GM19324 (cell line): ENCODE measurements at regions not wholly inside any gene's neighbourhood (a gene's known extent, or its start where the extent isn't known, plus 50 kb on each side); places are given as distances from the start of the nearest gene placed in this dataset.
"Not testable (repeated sequence)": the region's sequence is repeated elsewhere in the genome, so short reads cannot be mapped to it uniquely, and the experiment has no call there.

Experiments
- ATAC-seq: cut with Tn5 transposase; IDR thresholded peaks from one replicate; pipeline ENCODE4 v1.9.1; 2021; ENCODE audit warnings: mild to moderate bottlenecking, moderate library complexity; ENCODE audit not compliant: unreplicated experiment, low FRiP score

DNA sequence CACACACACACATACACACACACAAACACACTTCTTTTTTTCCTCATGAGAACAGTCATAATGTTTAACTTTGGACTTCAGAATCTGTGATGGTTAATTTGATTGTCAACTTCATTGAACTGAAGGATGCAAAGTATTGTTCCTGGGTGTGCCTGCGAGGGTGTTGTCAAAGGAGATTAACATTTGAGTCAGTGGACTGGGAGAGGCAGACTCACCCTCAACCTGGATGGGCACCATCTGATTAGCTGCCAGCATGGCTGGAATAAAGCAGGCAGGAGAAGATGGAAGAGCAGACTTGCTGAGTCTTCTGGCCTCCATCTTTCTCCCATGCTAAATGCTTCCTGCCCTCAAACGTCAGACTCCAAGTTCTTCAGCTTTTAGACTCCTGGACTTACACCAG lies 167.6 kb upstream of the CRBN start:
- ATAC-seq: not testable (repeated sequence)

DNA sequence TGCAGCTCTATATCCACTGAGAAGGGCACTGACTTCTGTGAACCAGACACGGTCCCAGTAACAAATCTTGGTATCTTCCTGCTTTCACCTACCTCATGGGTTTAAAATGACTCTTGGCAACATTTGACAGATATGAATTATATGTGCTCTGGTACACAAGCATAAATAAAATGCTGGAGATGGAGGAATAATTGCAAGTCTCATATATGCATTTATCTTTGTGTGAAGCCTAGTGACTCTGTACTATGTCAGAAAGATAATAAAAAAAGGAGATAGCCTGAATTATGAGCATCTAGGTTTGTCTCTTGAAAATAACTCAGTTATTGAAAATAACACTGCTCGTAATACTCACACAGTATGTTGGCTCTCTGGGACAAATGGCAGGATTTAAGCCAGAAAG lies 167.1 kb upstream of the CRBN start:
- no peak for ATAC-seq

DNA sequence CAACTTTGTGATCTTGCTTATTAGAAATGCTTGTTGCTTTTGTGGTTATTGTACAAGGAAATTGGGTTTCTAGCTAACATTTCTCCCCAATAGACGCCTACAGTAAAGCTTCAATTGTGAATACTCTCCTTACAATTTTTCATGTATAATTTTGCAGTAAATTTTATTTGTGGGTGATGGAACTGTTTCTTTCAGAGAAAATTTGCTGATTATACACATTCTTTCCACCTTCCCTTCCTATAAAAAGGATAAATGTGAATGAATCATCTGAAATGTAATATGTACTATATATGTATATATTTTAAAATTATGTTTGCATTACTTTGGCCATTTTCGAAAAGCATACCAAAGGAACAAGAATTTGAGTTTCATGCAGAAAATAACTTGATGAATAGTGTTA lies 162.7 kb upstream of the CRBN start:
- ATAC-seq: no peak

DNA sequence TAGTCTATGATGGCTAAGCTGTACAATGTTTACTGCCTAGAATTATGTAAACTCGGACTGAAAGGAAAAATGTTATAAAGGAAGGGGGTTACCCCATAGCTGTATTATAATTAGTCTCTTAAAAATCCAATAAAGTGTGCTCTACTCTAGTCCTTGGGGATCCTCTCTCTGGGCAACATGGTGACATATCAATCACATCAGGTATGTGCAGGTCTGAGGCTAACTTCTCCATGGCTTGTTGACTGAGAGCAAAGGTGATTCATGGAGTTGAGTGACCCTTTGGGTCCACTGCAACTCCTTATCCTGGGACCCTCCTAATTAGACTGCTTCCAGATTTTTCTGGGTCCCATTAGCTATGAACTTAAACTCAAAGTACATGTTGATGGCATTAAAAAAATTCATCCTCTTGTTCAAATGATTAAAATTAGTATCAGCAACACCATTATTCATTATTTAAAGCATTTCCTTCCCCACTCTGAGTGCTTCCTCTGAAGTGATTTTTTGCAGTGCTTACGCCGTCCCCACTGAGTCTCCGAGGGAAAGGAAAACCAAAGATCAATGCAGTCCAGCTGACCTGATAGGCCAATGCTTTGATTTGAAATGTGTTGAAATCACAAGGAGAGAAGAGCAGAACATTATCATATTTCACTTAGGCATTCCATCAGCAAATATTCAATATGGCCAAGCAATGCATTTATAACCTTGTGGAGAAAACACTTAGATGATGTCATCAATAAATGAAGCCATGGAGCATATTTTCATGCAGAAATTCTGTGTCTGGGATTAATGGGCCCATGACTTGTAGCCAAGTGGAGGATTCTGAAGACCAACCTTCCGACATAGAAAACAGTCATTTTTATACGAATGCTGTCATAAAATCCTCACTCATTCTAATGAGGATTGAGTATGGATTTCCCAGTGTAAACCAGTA lies 161.7 kb upstream of the CRBN start:
- ATAC-seq: no peak

DNA sequence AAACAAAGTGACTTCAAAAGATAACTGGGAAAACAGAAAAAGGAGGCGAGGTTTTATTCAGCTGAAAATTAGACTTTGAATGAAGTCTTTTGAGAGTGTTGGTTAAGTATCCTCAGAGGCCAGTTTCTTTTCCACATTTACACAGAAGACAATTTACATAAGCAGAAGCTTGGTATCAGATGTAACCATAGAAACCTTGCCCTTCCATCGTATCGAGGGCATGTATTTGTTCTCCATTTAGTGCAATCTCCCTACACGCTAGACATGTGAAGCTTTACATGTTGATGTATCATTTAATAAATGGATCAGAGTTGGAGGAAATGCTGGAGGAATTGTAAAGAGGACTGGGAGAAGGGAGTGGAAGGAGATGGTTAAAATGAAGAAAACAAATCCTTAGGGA lies 161.0 kb upstream of the CRBN start:
- no peak for ATAC-seq

DNA sequence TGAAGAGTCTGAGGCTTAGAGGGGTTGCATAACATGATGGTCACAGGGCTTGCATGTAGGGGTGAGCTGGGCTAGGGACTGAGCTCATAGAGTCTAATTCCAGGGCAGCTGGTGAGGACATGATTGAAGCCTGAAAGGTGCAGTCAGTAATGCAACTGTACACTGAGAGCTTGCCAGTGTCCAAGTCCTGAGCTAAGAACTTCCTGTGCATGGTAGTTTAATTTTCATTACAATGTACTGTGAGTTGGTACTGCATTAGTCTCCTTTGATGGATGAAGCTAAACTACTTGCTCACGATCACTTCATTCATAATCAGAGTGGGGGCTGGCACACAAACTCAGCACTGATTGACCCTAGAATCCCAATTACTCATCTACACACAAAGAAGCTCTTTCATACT lies 156.4 kb upstream of the CRBN start:
- no peak for ATAC-seq

DNA sequence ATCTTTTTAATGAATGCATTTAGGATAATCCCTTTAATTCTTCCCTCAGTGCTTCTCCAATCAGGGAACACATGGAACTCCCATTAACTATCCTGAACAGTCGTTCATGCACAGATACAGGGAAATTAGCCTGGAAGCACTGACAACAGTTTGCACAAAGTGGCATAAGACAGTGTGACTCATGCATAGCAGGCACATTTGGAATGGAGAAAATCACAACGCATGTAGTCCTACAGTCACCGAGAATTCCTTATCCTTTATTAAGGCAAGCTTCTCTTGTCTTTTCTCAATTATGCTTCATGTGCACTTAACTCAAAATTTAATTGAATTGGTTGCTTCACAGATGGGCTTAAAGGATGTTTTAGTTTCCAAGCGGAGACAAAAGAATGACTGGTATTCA lies 155.0 kb upstream of the CRBN start:
- no peak for ATAC-seq

DNA sequence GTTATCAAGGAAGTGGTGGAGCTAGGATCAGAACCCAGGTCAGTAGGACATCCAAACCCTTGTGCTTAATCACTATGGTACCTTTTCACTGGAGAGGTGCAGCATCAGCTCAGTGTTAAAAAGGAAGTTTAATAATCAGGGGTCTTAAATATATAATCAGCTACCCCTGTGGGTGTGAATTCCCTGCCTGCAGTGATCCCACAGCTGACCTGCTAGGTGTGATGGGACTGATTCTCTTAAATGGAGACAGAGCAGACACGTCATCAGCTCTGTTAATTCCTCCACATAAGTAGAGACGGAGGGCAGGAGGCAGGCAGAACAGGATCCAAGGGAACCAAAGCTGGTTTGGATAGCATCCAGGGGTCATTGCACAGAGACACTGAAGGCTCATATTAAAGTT lies 154.1 kb upstream of the CRBN start:
- no peak for ATAC-seq

DNA sequence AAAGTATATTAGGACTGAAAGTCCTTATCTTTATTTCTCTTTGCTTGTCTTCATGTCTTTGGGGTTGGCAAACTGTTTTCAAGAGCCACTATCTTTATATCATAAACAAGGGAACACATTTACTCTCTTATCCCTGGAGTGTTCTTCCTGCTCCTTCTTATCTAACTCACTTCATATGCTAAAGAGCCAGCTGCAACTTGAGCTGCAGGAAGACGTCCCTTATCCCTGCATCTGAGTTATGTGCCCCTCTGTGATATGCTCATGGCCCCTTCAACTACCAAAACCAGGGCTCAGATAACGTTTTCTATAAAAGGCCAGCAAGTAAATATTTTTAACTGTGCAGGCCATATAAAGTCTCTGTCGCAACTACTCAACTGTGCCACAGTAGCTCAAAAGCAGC lies 137.0 kb upstream of the CRBN start:
- no peak for ATAC-seq

DNA sequence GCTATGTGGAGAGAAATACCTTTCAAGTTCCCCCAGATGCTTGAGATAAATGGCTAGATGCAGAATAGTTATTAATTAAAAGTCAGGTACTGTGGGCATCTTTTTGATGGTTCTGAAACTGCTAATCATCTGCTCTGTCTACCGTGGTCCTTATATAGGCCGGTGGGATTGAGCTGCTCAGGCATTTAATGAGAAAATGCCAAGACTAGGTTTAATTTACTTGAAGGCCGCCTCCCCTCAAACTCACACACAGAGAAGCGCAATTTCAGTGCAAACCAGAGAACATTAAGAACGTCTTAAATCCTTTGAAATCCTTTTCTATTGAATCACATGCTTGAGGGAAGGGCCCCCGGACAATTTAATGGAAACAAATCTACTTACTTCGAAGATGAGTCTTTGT lies 136.4 kb upstream of the CRBN start:
- ATAC-seq: no peak

DNA sequence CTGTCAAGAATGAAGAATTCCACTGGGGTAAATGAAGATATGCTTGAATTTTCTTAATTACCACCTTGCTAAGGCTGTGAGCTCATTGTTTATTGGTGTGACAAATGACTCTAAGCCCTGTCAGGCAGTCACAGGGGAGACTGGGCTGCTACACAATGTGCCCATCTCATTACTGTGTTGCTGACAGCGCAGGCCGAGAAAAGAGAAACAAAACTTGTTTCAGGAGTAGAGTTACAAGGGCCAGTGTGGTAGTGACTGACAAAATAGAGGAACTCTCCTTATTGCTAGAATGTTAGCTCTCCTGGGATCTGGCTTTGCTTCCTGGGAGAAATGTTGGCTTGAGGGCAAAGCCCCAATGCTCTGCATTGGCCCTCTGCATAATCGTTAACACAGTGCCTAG lies 130.4 kb upstream of the CRBN start:
- no peak for ATAC-seq

DNA sequence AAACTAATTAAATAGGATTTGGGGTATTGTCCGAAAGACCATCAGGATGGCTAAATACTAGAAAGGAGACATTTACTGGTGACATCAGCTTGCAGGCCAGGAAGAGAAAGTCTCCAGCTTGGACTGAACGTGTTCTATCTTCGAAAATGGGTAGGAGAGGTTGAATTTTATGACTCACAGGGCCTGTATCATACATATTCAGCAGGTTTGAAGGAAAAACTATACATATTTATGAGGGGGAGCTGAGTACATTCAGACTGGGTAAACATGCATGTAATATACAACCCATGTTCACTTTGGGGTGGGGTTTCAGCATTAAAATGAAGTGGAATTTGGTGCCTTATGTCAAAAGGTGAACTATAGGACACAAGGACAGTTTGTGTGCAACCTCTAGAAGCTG lies 129.3 kb upstream of the CRBN start:
- no peak for ATAC-seq

DNA sequence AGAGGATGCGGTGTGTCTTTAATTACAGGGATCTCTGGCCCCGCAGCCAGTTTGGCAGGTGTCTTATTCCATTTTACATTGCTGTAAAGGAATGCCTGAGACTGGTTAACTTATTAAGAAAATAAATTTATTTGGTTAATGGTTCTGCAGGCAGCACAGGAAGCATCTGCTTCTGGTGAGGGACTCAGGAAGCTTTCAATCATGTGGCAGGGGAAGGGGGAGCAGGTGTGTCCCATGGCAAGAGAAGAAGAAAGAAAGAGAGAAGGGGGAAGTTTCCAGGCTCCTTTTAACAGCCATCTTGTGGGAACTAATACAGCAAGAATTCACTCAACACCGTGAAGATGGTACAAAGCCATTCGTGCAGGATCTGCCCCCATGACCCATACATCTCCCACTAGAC lies 128.0 kb upstream of the CRBN start:
- no peak for ATAC-seq

DNA sequence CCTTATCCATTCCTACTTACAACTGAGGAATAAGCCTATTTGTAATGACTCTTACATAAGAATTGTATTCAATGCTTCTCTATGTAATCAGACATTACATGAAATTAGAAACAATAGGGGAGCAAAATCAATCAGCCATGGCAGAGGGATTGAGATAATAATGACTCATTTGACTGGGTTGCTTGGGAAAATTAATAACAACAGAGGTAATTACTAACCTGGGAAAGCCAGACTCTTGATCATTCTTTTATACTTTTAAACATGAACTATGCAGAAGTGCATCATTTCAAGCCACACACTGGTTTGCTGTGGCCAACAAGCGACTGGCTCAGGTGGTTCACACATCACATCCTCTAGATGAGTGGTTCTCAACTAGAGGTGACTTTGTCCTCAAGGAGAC lies 126.3 kb upstream of the CRBN start:
- no peak for ATAC-seq

DNA sequence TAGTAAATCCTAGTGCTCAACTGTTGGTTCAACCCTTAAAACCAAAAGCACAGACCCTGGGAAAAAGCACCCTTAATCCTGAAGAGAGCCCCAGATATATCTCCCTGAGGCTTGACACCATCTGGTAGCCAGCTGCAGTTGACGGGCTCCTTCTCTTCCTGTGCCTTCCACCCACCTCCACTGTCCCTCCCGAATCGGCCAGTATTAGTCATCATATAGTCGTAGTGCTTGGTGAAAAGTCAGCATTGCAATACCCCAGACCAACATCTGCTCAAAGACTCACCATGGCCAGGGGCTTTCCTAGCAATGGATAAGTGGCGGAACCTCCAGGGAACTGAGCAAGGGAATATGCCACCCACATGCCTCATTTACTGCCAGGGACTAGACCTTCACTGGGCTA lies 125.6 kb upstream of the CRBN start:
- no peak for ATAC-seq

DNA sequence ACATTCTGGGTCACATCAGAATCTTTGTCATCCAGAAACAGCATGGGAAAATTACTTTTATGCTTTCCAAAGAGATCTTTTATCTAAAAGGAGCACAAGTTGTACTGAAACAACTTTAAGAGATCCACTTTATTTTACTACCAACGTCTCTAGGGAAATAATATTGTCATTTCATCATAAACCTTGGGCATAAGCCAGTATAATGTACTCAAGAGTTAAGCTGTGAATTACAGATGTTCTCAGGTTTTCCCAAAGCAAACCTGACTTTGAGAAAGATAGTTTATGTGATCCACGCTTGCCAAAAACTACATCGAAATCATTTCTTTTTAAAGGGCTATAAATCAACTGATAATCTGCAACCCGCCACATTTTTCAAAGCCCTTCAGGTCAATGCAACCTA lies 124.1 kb upstream of the CRBN start:
- no peak for ATAC-seq

DNA sequence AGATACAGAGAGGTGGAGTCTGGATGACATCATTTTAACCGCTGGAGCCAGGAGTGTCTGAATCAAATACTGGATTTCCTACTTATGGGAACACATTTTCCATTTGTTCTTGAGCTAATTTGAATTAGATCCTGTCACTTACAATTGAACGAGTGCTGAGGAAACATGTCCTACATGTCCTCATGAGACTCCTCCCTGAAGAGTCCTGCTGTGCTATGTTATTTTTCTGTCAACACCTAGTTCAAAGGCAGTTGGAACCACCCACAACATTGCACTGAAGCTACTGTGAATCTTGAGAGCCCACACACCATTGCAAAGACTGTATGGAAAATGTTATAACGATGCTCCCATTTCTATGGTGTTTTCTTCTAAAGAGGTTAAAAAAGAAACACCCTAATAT lies 123.5 kb upstream of the CRBN start:
- ATAC-seq: no peak

DNA sequence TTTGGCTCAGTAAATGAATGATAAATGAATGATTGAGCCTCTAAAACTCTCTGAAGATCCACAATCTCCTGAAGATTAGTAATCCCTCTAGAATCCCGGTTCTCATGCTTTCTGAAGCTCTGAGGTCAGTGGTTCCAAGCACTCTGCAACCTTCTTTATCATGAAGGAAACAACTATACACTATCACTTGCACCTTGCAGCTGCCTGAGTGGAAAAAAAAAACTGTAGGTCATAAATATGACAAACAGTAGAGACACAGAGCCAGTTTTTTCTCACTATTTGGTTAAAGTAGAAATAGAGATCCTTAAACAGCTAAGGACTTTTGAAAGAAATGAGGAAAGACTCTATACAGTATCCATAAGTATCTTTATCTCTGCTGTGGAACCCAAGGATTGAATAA lies 122.0 kb upstream of the CRBN start:
- no peak for ATAC-seq

DNA sequence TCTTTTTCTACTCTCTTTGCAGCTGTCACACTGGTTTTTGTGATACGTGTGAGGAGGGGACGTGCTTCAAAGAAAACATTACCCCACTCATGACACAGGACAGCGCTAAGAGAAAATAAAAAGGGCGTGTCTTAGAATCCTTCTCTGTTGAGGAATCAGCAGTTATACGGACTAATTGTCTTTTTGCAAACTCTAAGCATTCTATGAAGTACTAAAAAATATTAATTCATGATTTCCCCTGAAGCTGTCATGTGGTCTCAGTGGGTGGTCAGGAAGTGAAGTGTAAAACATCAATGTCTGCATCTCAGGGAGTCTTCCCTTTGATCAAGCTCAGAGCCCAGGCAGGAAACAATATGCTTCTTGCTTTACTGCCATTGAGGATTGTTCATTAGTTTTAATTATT lies 117.5 kb upstream of the CRBN start:
- ATAC-seq: no peak

DNA sequence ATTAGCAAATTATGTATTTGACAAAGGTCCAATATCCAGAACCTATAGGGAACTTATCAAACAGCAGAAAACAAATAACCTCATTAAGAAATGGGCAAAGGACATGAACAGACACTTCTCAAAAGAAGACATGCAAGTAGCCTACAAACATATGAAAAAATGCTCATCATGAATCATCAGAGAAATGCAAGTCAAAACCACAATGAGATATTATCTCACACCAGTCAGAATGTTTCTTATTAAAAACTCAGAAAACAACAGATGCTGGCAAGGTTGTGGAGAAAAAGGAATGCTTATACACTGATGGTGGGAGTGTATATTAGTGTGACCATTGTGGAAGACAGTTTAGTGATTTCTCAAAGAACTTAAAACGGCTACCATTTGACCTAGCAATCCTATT lies 116.1 kb upstream of the CRBN start:
- no peak for ATAC-seq

DNA sequence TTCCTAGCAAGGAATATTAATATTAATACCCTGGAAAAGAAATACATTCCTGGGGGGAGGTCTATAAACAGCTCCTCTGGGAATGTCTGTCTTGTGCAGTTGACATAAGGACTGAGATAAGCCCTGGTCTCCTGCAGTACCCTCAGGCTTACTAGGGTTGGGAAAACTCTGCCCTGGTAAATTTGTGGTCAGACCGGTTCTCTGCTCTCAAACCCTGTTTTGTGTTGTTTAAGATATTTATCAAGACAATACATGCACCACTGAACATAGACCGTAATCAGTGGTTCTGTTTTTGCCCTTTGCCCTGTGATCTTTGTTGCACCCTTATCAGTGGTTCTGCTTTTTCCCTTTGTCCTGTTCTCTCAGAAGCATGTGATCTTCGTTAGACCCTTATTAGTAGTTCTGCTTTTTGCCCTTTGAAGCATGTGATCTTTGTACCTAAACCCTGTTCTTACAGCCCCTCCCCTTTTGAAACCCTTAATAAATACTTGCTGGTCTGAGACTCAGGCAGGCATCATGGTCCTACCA lies 112.3 kb upstream of the CRBN start:
- ATAC-seq: not testable (repeated sequence)

DNA sequence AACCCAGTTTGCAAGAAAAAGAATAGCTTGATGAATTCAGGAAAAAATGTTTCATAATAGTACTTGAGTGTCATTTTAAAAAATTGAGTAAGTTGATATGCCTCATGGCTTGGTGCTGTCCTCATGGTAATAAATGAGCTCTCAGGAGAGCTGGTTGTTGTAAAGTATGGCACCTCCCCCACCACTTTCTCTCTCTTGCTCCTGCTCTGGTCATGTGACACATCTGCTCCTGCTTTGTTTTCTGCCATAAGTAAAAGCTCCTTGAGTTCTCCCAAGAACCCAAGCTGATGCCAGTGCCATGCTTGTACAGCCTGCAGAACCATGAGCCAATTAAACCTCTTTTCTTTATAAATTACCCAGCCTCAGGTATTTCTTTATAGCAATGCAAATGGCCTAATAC lies 108.8 kb upstream of the CRBN start:
- ATAC-seq: no peak
